ENCODE measurements at regions not wholly inside any gene's neighbourhood (a gene's known extent, or its start where the extent isn't known, plus 50 kb on each side); places are given as distances from the start of the nearest gene placed in this dataset.

GRCh38 chr20:60652615-60653014 is 599.4 kb upstream of the CDH4 start:
- no peak for DNase-seq

GRCh38 chr20:60653111-60653845 is 598.8 kb upstream of the CDH4 start:
- DNase-seq, result no peak

- DNase-seq, result no peak
Observed at GRCh38 chr20:60658681-60659080, 593.4 kb upstream of the CDH4 start.

GRCh38 chr20:60659240-60659639 is 592.8 kb upstream of the CDH4 start:
- no peak for DNase-seq

GRCh38 chr20:60662307-60662706 is 589.8 kb upstream of the CDH4 start:
- no peak for DNase-seq

GRCh38 chr20:60664106-60664505 is 588.0 kb upstream of the CDH4 start:
- no peak for DNase-seq

GRCh38 chr20:60667641-60668040 is 584.4 kb upstream of the CDH4 start:
- no peak for DNase-seq

GRCh38 chr20:60669211-60669610 is 582.9 kb upstream of the CDH4 start:
- DNase-seq, result no peak

- no peak for DNase-seq
Observed at GRCh38 chr20:60676011-60676410, 576.0 kb upstream of the CDH4 start.

- no peak for DNase-seq
Observed at GRCh38 chr20:60677819-60678218, 574.2 kb upstream of the CDH4 start.

GRCh38 chr20:60680554-60680953 is 571.5 kb upstream of the CDH4 start:
- DNase-seq, result no peak

GRCh38 chr20:60687213-60687612 is 564.8 kb upstream of the CDH4 start:
- DNase-seq, result no peak

- no peak for DNase-seq
Observed at GRCh38 chr20:60690771-60691170, 561.3 kb upstream of the CDH4 start.

GRCh38 chr20:60691966-60692615 is 560.0 kb upstream of the CDH4 start:
- DNase-seq, result no peak

- DNase-seq, result no peak
Observed at GRCh38 chr20:60693496-60694133, 558.4 kb upstream of the CDH4 start.

GRCh38 chr20:60694763-60695162 is 557.3 kb upstream of the CDH4 start:
- DNase-seq, result no peak

- no peak for DNase-seq
Observed at GRCh38 chr20:60695226-60696000, 556.6 kb upstream of the CDH4 start.

- no peak for DNase-seq
Observed at GRCh38 chr20:60697252-60697651, 554.8 kb upstream of the CDH4 start.

GRCh38 chr20:60700728-60701127 is 551.3 kb upstream of the CDH4 start:
- no peak for DNase-seq

- no peak for DNase-seq
Observed at GRCh38 chr20:60704147-60704546, 547.9 kb upstream of the CDH4 start.

- DNase-seq, result no peak
Observed at GRCh38 chr20:60713396-60713795, 538.7 kb upstream of the CDH4 start.

GRCh38 chr20:60715172-60715571 is 536.9 kb upstream of the CDH4 start:
- DNase-seq, result no peak

- DNase-seq, result no peak
Observed at GRCh38 chr20:60718743-60719480, 533.1 kb upstream of the CDH4 start.
